ENCODE measurements at regions not wholly inside any gene's neighbourhood (a gene's known extent, or its start where the extent isn't known, plus 50 kb on each side); places are given as distances from the start of the nearest gene placed in this dataset.

DNA sequence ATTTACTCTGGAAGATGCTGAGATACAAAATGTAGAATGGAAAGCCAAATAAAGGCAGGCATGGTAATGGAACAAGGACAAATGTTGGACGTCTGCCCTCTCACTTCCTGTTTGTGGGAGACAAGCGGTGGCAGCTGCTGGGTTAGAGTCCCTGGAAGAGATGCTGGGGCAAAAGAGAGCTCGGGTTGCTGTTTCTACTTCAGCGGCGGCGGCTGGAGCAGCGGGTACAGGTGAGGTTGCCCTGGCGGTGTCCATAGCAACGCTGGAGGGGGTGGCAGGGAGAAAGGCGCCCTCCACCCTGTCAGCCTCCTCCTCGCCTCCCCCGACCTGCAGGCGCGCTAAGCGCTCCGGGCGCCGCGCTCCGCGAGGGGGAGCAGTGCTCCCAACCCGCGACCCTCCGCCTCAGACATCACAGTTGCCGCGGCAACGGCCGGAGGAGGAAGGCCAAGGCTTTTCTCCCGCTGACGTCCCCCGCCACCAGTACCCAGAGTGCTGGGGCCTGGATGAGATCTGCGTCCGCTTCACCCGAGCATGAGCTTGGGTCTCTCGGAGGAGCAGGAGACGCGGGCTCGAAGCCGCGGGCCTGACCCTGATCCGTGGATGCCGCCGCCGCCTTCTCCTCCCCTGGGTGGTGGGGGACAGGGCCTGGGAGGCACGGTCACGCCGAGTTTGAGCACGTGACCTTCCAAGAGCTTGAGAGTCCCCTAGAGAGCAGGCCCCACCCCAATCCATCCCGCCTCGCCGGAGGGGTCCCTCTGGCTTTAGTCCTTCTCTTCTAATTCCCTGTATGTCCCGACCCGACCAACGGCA lies 65.6 kb downstream of the NOL4 start:
- ChIA-PET CTCF (interaction anchor here (0.5 to 3.1 kb wide), 14 partner anchors 33 to 651 kb away, joined by 3 to 24 read pairs (median 4); partner anchors contain the start of gene NOL4), POLR2A (no interaction called here)
- DNase-seq (ENCODE audit: low spot score) (peak; percentile 88), ATAC-seq (peak; percentile 96)
- H3K4me3 Mint-ChIP-seq, result peak overlapping the region; percentile 77
- H3K27ac Mint-ChIP-seq, result no peak overlapping the region
- no peaks in the 10 kb centered on the region for H3K36me3 Mint-ChIP-seq
- peaks cover 8% of the 10 kb centered on the region for H3K4me1 Mint-ChIP-seq
- peaks cover 60% of the 10 kb centered on the region for H3K27me3 Mint-ChIP-seq (ENCODE audit: low read depth)
- no peaks in the 10 kb centered on the region for H3K9me3 Mint-ChIP-seq
- 0 out of 2 replicates have a peak, but pooled peaks have one; percentile 41 for TF ChIP-seq KAT7 (CRISPR knock-in tag; IDR thresholded peaks at IDR 0.05; ENCODE audit: borderline replicate concordance)
- peak; percentile 82; the same call in 1 of the 2 replicates for TF ChIP-seq ETV6 (CRISPR knock-in tag; IDR thresholded peaks at IDR 0.05)
- TF ChIP-seq, protein P1, sequence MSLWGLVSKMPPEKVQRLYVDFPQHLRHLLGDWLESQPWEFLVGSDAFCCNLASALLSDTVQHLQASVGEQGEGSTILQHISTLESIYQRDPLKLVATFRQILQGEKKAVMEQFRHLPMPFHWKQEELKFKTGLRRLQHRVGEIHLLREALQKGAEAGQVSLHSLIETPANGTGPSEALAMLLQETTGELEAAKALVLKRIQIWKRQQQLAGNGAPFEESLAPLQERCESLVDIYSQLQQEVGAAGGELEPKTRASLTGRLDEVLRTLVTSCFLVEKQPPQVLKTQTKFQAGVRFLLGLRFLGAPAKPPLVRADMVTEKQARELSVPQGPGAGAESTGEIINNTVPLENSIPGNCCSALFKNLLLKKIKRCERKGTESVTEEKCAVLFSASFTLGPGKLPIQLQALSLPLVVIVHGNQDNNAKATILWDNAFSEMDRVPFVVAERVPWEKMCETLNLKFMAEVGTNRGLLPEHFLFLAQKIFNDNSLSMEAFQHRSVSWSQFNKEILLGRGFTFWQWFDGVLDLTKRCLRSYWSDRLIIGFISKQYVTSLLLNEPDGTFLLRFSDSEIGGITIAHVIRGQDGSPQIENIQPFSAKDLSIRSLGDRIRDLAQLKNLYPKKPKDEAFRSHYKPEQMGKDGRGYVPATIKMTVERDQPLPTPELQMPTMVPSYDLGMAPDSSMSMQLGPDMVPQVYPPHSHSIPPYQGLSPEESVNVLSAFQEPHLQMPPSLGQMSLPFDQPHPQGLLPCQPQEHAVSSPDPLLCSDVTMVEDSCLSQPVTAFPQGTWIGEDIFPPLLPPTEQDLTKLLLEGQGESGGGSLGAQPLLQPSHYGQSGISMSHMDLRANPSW (CRISPR knock-in tag; conservative IDR thresholded peaks at IDR 0.05; ENCODE audit: low read depth), result no peak
- no peak for TF ChIP-seq GRHL2 (CRISPR knock-in tag; IDR thresholded peaks at IDR 0.05; ENCODE audit: insufficient replicate concordance, severe bottlenecking)
- TF ChIP-seq ZNF219 (CRISPR knock-in tag; IDR thresholded peaks at IDR 0.05; ENCODE audit: borderline replicate concordance), result no peak
- TF ChIP-seq MXD4 (CRISPR knock-in tag; IDR thresholded peaks at IDR 0.05; ENCODE audit: borderline replicate concordance), result no peak
- TF ChIP-seq, protein P2, sequence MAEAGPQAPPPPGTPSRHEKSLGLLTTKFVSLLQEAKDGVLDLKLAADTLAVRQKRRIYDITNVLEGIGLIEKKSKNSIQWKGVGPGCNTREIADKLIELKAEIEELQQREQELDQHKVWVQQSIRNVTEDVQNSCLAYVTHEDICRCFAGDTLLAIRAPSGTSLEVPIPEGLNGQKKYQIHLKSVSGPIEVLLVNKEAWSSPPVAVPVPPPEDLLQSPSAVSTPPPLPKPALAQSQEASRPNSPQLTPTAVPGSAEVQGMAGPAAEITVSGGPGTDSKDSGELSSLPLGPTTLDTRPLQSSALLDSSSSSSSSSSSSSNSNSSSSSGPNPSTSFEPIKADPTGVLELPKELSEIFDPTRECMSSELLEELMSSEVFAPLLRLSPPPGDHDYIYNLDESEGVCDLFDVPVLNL (CRISPR knock-in tag; IDR thresholded peaks at IDR 0.05; ENCODE audit: borderline replicate concordance, low read depth), result no peak
- no peak for TF ChIP-seq ZNF671 (CRISPR knock-in tag; IDR thresholded peaks at IDR 0.05)
- TF ChIP-seq NR3C1 (CRISPR knock-in tag; conservative IDR thresholded peaks at IDR 0.05; ENCODE audit: low read depth), result no peak
- TF ChIP-seq OVOL2 (CRISPR knock-in tag; IDR thresholded peaks at IDR 0.05; ENCODE audit: borderline replicate concordance), result no peak
- TF ChIP-seq CREB1 (CRISPR knock-in tag; IDR thresholded peaks at IDR 0.05), result 0 out of 2 replicates have a peak, but pooled peaks have one; percentile 62
- TF ChIP-seq, protein P3, sequence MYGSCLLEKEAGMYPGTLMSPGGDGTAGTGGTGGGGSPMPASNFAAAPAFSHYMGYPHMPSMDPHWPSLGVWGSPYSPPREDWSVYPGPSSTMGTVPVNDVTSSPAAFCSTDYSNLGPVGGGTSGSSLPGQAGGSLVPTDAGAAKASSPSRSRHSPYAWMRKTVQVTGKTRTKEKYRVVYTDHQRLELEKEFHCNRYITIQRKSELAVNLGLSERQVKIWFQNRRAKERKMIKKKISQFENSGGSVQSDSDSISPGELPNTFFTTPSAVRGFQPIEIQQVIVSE (CRISPR knock-in tag; IDR thresholded peaks at IDR 0.05; ENCODE audit: borderline replicate concordance), result no peak
- TF ChIP-seq CBFB (CRISPR knock-in tag; IDR thresholded peaks at IDR 0.05; ENCODE audit: low read depth), result 0 out of 2 replicates have a peak, but pooled peaks have one; percentile 41
- TF ChIP-seq ZNF317 (CRISPR knock-in tag; IDR thresholded peaks at IDR 0.05; ENCODE audit: borderline replicate concordance, low read depth), result no peak
- peak; percentile 53; the same call in 1 of the 2 replicates for TF ChIP-seq ZNF138 (CRISPR knock-in tag; conservative IDR thresholded peaks at IDR 0.05)
- peak; percentile 63; the same call in 1 of the 2 replicates for TF ChIP-seq TP53 (CRISPR knock-in tag; IDR thresholded peaks at IDR 0.05)
- TF ChIP-seq ZNF263 (CRISPR knock-in tag; IDR thresholded peaks at IDR 0.05; ENCODE audit: low read depth), result peak; percentile 92
- no peak for TF ChIP-seq IRF2 (CRISPR knock-in tag; IDR thresholded peaks at IDR 0.05; ENCODE audit: borderline replicate concordance, low read depth)
- TF ChIP-seq, protein P4, sequence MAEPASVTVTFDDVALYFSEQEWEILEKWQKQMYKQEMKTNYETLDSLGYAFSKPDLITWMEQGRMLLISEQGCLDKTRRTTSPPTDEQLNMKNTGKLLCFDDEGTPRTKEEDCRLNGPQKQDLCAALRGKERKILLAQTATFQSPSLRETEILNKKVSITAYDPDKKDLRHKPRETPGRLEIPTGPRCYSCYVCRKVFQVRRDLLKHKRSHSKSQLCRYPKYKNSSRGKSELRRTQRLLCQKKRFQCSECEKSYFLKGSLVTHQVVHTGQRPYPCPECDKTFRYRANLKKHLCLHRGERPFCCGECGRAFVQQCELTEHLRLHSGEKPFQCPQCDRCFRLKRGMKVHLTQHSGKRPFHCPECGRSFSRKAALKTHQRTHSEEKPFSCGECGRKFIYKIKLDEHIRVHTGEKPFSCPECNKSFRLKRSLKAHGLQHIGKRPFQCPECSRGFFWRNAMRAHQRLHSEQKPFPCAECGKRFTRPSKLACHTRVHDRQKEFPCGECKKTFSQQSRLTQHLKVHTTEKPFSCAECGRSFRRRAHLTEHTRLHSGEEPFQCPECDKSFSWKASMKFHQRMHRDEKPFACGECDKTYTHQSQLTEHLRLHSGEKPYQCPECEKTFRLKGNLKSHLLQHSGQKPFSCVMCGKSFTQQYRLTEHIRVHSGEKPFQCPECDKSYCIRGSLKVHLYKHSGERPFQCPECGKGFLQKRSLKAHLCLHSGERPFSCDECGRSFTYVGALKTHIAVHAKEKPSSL (CRISPR knock-in tag; conservative IDR thresholded peaks at IDR 0.05), result no peak
- no peak for TF ChIP-seq TEAD1 (CRISPR knock-in tag; IDR thresholded peaks at IDR 0.05)
- TF ChIP-seq GABPB1 (CRISPR knock-in tag; IDR thresholded peaks at IDR 0.05), result no peak
- TF ChIP-seq, protein P5, sequence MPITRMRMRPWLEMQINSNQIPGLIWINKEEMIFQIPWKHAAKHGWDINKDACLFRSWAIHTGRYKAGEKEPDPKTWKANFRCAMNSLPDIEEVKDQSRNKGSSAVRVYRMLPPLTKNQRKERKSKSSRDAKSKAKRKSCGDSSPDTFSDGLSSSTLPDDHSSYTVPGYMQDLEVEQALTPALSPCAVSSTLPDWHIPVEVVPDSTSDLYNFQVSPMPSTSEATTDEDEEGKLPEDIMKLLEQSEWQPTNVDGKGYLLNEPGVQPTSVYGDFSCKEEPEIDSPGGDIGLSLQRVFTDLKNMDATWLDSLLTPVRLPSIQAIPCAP (CRISPR knock-in tag; IDR thresholded peaks at IDR 0.05), result 0 out of 2 replicates have a peak, but pooled peaks have one; percentile 13
- no peak for TF ChIP-seq NFE2L1 (CRISPR knock-in tag; IDR thresholded peaks at IDR 0.05)
- TF ChIP-seq RORB (CRISPR knock-in tag; IDR thresholded peaks at IDR 0.05), result no peak
- peak; percentile 64 for TF ChIP-seq SP1 (CRISPR knock-in tag; conservative IDR thresholded peaks at IDR 0.05)
- TF ChIP-seq, protein P6, sequence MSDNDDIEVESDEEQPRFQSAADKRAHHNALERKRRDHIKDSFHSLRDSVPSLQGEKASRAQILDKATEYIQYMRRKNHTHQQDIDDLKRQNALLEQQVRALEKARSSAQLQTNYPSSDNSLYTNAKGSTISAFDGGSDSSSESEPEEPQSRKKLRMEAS (CRISPR knock-in tag; IDR thresholded peaks at IDR 0.05), result peak; percentile 90
- TF ChIP-seq JUN (CRISPR knock-in tag; IDR thresholded peaks at IDR 0.05), result no peak

All from WTC11 (cell line).